A673 (cell line): ENCODE measurements at regions not wholly inside any gene's neighbourhood (a gene's known extent, or its start where the extent isn't known, plus 50 kb on each side); places are given as distances from the start of the nearest gene placed in this dataset.

ENCODE experiments used
- EZH2 ChIP-seq: fragments of 200-600 bp; sonication (generic); IDR thresholded peaks from 2 replicates; pipeline ENCODE4 v1.6.1; 2017; ENCODE audit warnings: borderline replicate concordance, low read depth, mild to moderate bottlenecking, mixed read lengths, antibody characterized with exemption, low read length; ENCODE audit not compliant: poor library complexity, severe bottlenecking
- TF ChIP-seq, protein P1 (sequence below): fragments of 300-800, 200-600 bp; sonication (generic); conservative IDR thresholded peaks from 2 replicates; pipeline ENCODE4 v1.5.1; 2017; ENCODE audit warnings: low read depth, mild to moderate bottlenecking, antibody characterized with exemption, low read length, moderate library complexity, mixed read lengths

DNA sequence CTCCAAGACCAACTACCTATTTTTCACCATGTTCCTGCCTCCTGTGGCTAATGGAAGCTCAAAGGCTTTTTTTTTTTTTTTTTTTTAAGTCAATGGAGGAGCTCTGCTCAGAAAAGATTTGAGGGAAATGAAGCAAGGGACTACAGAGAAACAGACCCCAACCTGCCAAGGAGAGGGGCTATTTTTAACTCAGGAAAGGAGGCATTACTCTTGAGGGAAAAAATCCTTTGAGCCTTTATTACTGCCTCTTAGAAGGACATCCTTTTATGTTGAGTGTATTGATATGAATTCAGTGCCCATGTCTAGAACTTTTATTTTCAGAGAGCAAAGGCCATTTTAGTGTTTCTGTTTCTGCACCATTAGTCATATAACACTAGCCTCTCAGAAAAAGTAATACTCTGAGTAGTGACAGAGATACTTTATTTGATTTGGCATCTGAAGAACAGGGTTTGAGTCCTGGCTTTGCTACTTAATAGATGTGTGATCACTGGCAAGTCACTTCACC is 68.1 kb upstream of the PCDH8 start:
- no peak for TF ChIP-seq EZH2
- TF ChIP-seq, protein P1, sequence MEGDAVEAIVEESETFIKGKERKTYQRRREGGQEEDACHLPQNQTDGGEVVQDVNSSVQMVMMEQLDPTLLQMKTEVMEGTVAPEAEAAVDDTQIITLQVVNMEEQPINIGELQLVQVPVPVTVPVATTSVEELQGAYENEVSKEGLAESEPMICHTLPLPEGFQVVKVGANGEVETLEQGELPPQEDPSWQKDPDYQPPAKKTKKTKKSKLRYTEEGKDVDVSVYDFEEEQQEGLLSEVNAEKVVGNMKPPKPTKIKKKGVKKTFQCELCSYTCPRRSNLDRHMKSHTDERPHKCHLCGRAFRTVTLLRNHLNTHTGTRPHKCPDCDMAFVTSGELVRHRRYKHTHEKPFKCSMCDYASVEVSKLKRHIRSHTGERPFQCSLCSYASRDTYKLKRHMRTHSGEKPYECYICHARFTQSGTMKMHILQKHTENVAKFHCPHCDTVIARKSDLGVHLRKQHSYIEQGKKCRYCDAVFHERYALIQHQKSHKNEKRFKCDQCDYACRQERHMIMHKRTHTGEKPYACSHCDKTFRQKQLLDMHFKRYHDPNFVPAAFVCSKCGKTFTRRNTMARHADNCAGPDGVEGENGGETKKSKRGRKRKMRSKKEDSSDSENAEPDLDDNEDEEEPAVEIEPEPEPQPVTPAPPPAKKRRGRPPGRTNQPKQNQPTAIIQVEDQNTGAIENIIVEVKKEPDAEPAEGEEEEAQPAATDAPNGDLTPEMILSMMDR, result no peak
